ENCODE measurements at regions not wholly inside any gene's neighbourhood (a gene's known extent, or its start where the extent isn't known, plus 50 kb on each side); places are given as distances from the start of the nearest gene placed in this dataset.

GRCh38 chr2:118604371-118604770 is 243.1 kb downstream of the EN1 start:
- TF ChIP-seq EP300 (conservative IDR thresholded peaks at IDR 0.05; ENCODE audit: poor library complexity, severe bottlenecking): no peak
- TF ChIP-seq CTCF (IDR thresholded peaks at IDR 0.05; ENCODE audit: poor library complexity, severe bottlenecking): no peak
- no peak for TF ChIP-seq POLR2AphosphoS5 (IDR thresholded peaks at IDR 0.05)
